H1 (cell line): ENCODE measurements at regions not wholly inside any gene's neighbourhood (a gene's known extent, or its start where the extent isn't known, plus 50 kb on each side); places are given as distances from the start of the nearest gene placed in this dataset.

Experiments used
- CTCF ChIA-PET: fragments of 300-600 bp; sonication (Branson Sonifier 250); formaldehyde crosslinking; loops from one replicate; lab custom pipeline; 2021; ENCODE audit not compliant: partially characterized antibody; lab: Charles Lee
- POLR2A ChIA-PET: fragments of 300-600 bp; sonication (Branson Sonifier 250); formaldehyde crosslinking; loops from one replicate; lab custom pipeline; 2021; ENCODE audit warnings: inconsistent platforms; ENCODE audit not compliant: partially characterized antibody; lab: Charles Lee
- DNase-seq, 2 experiments: peaks; one replicate each; pipeline versions ENCODE4 v3.0.0 to v3.0.0-alpha.2; 2010 to 2022; ENCODE audit warnings: low spot score in 2 of 2, low read depth in 1 of 2, mixed read lengths in 1 of 2
- FAIRE-seq: peaks from 2 replicates; lab custom pipeline; 2011; peaks lifted over from hg19 to GRCh38; lab: Jason Lieb, UNC
- H2AFZ ChIP-seq: 2 replicates; pipeline ENCODE4 v1.8.1; 2012; ENCODE audit warnings: low read length, inconsistent platforms
- H2AK5ac ChIP-seq: 2 replicates; pipeline ENCODE4 v1.6.1; 2013; ENCODE audit warnings: low read depth, low read length
- H2BK120ac ChIP-seq: replicated peaks from 2 replicates; pipeline ENCODE3; 2013; ENCODE audit warnings: low read depth, low read length, inconsistent platforms
- H2BK12ac ChIP-seq: 2 replicates; pipeline ENCODE4 v1.6.1; 2013; ENCODE audit warnings: low read depth, low read length
- H2BK15ac ChIP-seq: 2 replicates; pipeline ENCODE4 v1.6.1; 2013; ENCODE audit warnings: low read length
- H2BK20ac ChIP-seq: 2 replicates; pipeline ENCODE4 v1.6.1; 2013; ENCODE audit warnings: low read length
- H2BK5ac ChIP-seq: 2 replicates; pipeline ENCODE4 v1.6.1; 2013; ENCODE audit warnings: low read depth, low read length
- H3K14ac ChIP-seq: 2 replicates; pipeline ENCODE4 v1.6.1; 2013; ENCODE audit warnings: inconsistent platforms; ENCODE audit not compliant: insufficient read length
- H3K18ac ChIP-seq: 2 replicates; pipeline ENCODE4 v1.6.1; 2013; ENCODE audit warnings: low read length; ENCODE audit errors: extremely low read depth
- H3K23ac ChIP-seq: 2 replicates; pipeline ENCODE4 v1.6.1; 2013; ENCODE audit warnings: inconsistent platforms; ENCODE audit not compliant: insufficient read length
- H3K23me2 ChIP-seq: 2 replicates; pipeline ENCODE4 v1.6.1; 2013; ENCODE audit warnings: low read depth, low read length
- H3K27ac ChIP-seq: 2 replicates; pipeline ENCODE4 v1.6.1; 2011; ENCODE audit warnings: low read depth, low read length, inconsistent platforms
- H3K27me3 ChIP-seq, 4 experiments: replicated peaks in 1 of 4; 1 replicate in 1 of 4; 2 replicates in 3 of 4; pipeline versions ENCODE4 v1.6.1 to v1.8.1; 2011 to 2013; ENCODE audit warnings: low read length in 3 of 4, mild to moderate bottlenecking in 3 of 4, inconsistent platforms in 2 of 4, mixed read lengths in 2 of 4, moderate library complexity in 1 of 4; ENCODE audit not compliant: control insufficient read depth in 3 of 4, insufficient read depth in 3 of 4; ENCODE audit errors: extremely low read depth in 1 of 4
- H3K36me3 ChIP-seq, 4 experiments: 2 replicates each; pipeline versions ENCODE4 v1.6.1 to v1.8.1; 2011 to 2013; ENCODE audit warnings: mild to moderate bottlenecking in 4 of 4, low read length in 3 of 4, moderate library complexity in 2 of 4, control low read depth in 1 of 4, inconsistent platforms in 1 of 4; ENCODE audit not compliant: insufficient read depth in 4 of 4, control insufficient read depth in 2 of 4
- H3K4ac ChIP-seq: replicated peaks from 2 replicates; pipeline ENCODE3; 2013; ENCODE audit warnings: low read length, low read depth, mixed read lengths, inconsistent platforms; ENCODE audit not compliant: insufficient read length
- H3K4me1 ChIP-seq, 4 experiments: replicated peaks in 1 of 4; 1 replicate in 1 of 4; 2 replicates in 3 of 4; pipeline versions ENCODE4 v1.6.1 to v1.8.1; 2011 to 2013; ENCODE audit warnings: low read length in 3 of 4, inconsistent platforms in 2 of 4, mixed read lengths in 1 of 4; ENCODE audit not compliant: insufficient read depth in 4 of 4, control insufficient read depth in 3 of 4
- H3K4me2 ChIP-seq, 2 experiments: 2 replicates each; pipeline versions ENCODE4 v1.6.1 to v1.8.1; 2011 to 2013; ENCODE audit warnings: low read depth in 2 of 2, low read length in 2 of 2, control low read depth in 1 of 2, inconsistent platforms in 1 of 2, mild to moderate bottlenecking in 1 of 2; ENCODE audit not compliant: insufficient read depth in 1 of 2
- H3K4me3 ChIP-seq, 4 experiments: fragments of 200-600, 300-600 bp in 1 of 4; sonication (generic), shearing (Covaris generic), sonication (Bioruptor Twin) in 1 of 4; 2 replicates each; pipeline versions ENCODE4 v1.5.1 to v1.8.1; 2011 to 2016; ENCODE audit warnings: low read length in 4 of 4, low read depth in 3 of 4, control low read depth in 2 of 4, inconsistent platforms in 2 of 4, mild to moderate bottlenecking in 2 of 4, mixed read lengths in 1 of 4, moderate library complexity in 1 of 4; ENCODE audit not compliant: insufficient read depth in 2 of 4; ENCODE audit errors: extremely low read depth in 1 of 4
- H3K56ac ChIP-seq: replicated peaks from 2 replicates; pipeline ENCODE3; 2013; ENCODE audit warnings: low read depth, mild to moderate bottlenecking, mixed read lengths, low read length, inconsistent platforms; ENCODE audit not compliant: insufficient read length
- H3K79me1 ChIP-seq: 2 replicates; pipeline ENCODE4 v1.6.1; 2013; ENCODE audit warnings: low read depth, low read length, control low read depth
- H3K79me2 ChIP-seq, 2 experiments: 2 replicates each; pipeline versions ENCODE4 v1.6.1 to v1.8.1; 2012 to 2013; ENCODE audit warnings: low read length in 2 of 2, mild to moderate bottlenecking in 2 of 2, inconsistent platforms in 1 of 2; ENCODE audit not compliant: insufficient read depth in 2 of 2, control insufficient read depth in 1 of 2
- H3K9ac ChIP-seq, 4 experiments: replicated peaks in 1 of 4; 1 replicate in 1 of 4; 2 replicates in 3 of 4; pipeline versions ENCODE4 v1.6.1 to v1.8.1; 2011 to 2013; ENCODE audit warnings: low read depth in 3 of 4, low read length in 3 of 4, control low read depth in 2 of 4, mild to moderate bottlenecking in 2 of 4, moderate library complexity in 2 of 4, inconsistent platforms in 1 of 4; ENCODE audit errors: extremely low read depth in 1 of 4
- H3K9me3 ChIP-seq, 2 experiments: 2 replicates each; pipeline versions ENCODE4 v1.6.1 to v1.8.1; 2012 to 2013; ENCODE audit warnings: mild to moderate bottlenecking in 2 of 2, moderate library complexity in 2 of 2, control low read depth in 1 of 2, inconsistent platforms in 1 of 2, low read depth in 1 of 2, low read length in 1 of 2, mixed read lengths in 1 of 2; ENCODE audit not compliant: insufficient read depth in 2 of 2
- H4K20me1 ChIP-seq, 2 experiments: replicated peaks in 1 of 2; 2 replicates each; pipeline versions ENCODE3 to v1.8.1; 2011 to 2013; ENCODE audit warnings: inconsistent platforms in 2 of 2, low read length in 2 of 2, mild to moderate bottlenecking in 1 of 2; ENCODE audit not compliant: insufficient read depth in 2 of 2, control insufficient read depth in 1 of 2
- H4K5ac ChIP-seq: 2 replicates; pipeline ENCODE4 v1.6.1; 2013; ENCODE audit warnings: low read length, low read depth, mixed read lengths, inconsistent platforms; ENCODE audit not compliant: insufficient read length
- H4K8ac ChIP-seq: 2 replicates; pipeline ENCODE4 v1.8.0; 2013; ENCODE audit warnings: mild to moderate bottlenecking, moderate library complexity, low read length, inconsistent platforms; ENCODE audit not compliant: insufficient read depth; ENCODE audit errors: extremely low read depth
- H4K91ac ChIP-seq: replicated peaks from 2 replicates; pipeline ENCODE3; 2013; ENCODE audit warnings: low read length, mixed read lengths, inconsistent platforms; ENCODE audit not compliant: insufficient read length
- TAF7 ChIP-seq: optimal IDR thresholded peaks from 2 replicates; pipeline ENCODE3; 2011; ENCODE audit warnings: low read depth, mild to moderate bottlenecking, inconsistent platforms, low read length, moderate library complexity, borderline replicate concordance
- WGBS, 2 experiments: shearing (Covaris generic) in 1 of 2; methylation state at CpG; one replicate each; pipeline versions ENCODE4 v1.1.6 to v1.1.7; 2013 to 2015; ENCODE audit warnings: low lambda C conversion rate in 2 of 2, mixed read lengths in 2 of 2, inconsistent platforms in 1 of 2, low coverage in 1 of 2, missing lambda C conversion rate in 1 of 2; ENCODE audit not compliant: insufficient replicate concordance in 2 of 2, insufficient coverage in 1 of 2, insufficient read length in 1 of 2; ENCODE audit errors: extremely low coverage in 1 of 2, missing lambda C conversion rate in 1 of 2; 5-methylcytosine and 5-hydroxymethylcytosine counted together

- H4K8ac ChIP-seq: no peak overlapping the region
- CTCF ChIA-PET: interaction anchor here (1.3 kb wide), 2 partner anchors 9 to 15 kb away, joined by 3 read pairs; no protein-coding TSS in a partner anchor
These were observed 334.6 kb downstream of the SLC4A3 start for GRCh38 chr2:219961947-219962498.

More at GRCh38 chr2:219961947-219962498, 334.6 kb downstream of the SLC4A3 start:
- no peak overlapping the region for H3K56ac ChIP-seq
- H3K4me1 ChIP-seq: peaks cover 7 to 21% (median 16%) of the 10 kb centered on the region in 4 experiments
- H4K91ac ChIP-seq: no peak overlapping the region
- FAIRE-seq: no peak
- H3K27ac ChIP-seq: no peak overlapping the region
- H2BK5ac ChIP-seq: no peak overlapping the region
- 79% methylated on average over 4 of the region's 4 CpGs; no CpG with 5 or more reads in 1 of the 2 experiments for WGBS, 2 experiments
- H3K23ac ChIP-seq: no peak overlapping the region
- no peak for TF ChIP-seq TAF7
- H3K4me2 ChIP-seq: no peak overlapping the region
- POLR2A ChIA-PET: no interaction called here
- DNase-seq: no peak
- H3K9me3 ChIP-seq: no peaks in the 10 kb centered on the region
- H3K4ac ChIP-seq: no peak overlapping the region
- no peak overlapping the region for H3K4me3 ChIP-seq
- H4K5ac ChIP-seq: no peak overlapping the region
- H2BK120ac ChIP-seq: no peak overlapping the region
- no peaks in the 10 kb centered on the region for H3K79me2 ChIP-seq
- no peaks in the 10 kb centered on the region for H3K23me2 ChIP-seq
- H4K20me1 ChIP-seq: no peaks in the 10 kb centered on the region
- H3K18ac ChIP-seq: no peak overlapping the region
- H3K36me3 ChIP-seq: no peaks in the 10 kb centered on the region
- H3K9ac ChIP-seq: no peak overlapping the region
- no peaks in the 10 kb centered on the region for H3K79me1 ChIP-seq
- no peak overlapping the region for H3K14ac ChIP-seq
- peaks cover 0 to 26% (median 15%) of the 10 kb centered on the region in 4 experiments; a peak in 6 of 7 replicates for H3K27me3 ChIP-seq
- H2AK5ac ChIP-seq: no peak overlapping the region
- H2BK12ac ChIP-seq: no peak overlapping the region
- no peak overlapping the region for H2BK15ac ChIP-seq
- 0 out of 2 replicates have a peak overlapping the region, but pooled peaks have one; percentile 16 for H2BK20ac ChIP-seq
- H2AFZ ChIP-seq: no peak overlapping the region
